HG03521 (cell line): ENCODE measurements at regions not wholly inside any gene's neighbourhood (a gene's known extent, or its start where the extent isn't known, plus 50 kb on each side); places are given as distances from the start of the nearest gene placed in this dataset.

Experiments
- ATAC-seq: cut with Tn5 transposase; IDR thresholded peaks from one replicate; pipeline ENCODE4 v1.9.1; 2021; ENCODE audit warnings: mild to moderate bottlenecking, moderate library complexity; ENCODE audit not compliant: unreplicated experiment

DNA sequence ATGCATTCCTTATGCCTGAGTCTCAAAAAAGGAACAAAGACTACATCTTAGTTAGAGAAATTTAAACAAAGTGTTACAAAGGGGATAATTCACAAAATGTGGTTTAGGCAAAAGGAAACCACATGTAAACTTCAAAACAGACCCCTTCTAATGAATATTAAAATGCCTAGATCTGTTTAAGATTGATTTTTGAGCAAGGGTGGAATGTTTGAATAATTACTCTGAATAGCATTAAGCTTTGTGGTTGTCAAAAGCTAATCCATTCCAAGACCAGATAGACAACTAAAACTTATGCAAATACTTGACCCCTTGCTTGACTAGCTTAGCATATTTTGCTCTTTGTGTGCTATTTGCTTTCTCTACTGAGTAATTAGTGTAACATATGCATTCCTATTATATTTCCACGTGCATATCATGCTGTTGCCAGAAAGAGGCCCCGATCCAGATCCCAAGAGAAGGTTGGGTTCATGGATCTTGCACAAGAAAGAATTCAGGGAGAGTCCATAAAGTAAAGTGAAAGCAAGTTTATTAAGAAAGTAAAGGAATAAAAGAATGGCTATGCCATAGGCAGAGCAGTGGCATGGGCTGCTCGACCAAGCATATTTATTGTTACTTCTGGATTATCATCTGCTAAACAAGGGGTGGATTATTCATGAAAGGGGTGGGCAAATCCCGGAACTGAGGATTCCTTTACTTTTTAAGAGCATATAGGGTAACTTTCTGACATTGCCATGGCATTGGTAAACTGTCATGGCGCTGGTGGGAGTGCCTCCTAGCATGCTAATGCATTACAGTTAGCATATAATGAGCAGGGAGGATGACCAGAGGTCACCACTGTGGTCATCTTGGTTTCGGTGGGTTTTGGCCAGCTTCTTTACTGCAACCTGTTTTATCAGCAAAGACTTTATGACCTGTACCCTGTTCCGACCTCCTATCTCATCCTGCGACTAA, 1193.4 kb upstream of the EYS start:
- ATAC-seq: no peak

DNA sequence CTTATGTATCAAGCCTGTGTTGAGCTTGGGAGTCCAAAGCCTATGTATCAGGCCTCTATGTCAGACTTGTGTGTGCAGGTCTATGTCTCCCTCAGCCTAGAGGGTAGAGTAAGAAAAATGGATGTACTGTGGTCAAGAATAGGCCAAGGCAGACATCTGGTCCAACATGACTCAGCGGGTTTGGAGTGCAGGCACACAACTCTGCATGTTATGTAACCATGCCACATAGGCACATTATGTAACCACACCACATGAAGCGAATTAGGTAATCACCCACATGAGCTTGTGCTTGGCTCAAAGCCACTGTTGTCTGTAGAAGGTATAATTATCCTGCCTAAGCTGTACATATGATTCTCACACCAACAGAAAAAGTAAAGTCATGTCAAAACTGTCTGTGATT, 1190.5 kb upstream of the EYS start:
- no peak for ATAC-seq

DNA sequence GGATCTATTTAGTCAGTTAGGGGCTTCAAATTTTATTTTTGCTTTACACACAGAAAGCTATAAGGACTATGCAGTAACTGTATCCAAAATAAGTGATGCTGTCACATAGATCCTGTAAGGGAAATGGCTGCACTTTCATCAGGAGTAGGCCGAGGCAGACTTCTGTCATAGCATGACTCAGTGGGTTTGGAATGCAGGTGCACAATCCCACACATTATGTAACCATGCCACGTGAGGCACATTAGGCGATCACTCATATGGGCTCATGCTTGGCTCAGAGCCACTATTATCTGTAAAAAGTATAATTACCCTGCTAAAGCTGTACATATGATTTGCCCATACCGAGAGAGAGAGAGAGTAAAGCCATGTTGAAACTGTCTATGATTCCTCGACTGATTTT, 1189.4 kb upstream of the EYS start:
- ATAC-seq: no peak

DNA sequence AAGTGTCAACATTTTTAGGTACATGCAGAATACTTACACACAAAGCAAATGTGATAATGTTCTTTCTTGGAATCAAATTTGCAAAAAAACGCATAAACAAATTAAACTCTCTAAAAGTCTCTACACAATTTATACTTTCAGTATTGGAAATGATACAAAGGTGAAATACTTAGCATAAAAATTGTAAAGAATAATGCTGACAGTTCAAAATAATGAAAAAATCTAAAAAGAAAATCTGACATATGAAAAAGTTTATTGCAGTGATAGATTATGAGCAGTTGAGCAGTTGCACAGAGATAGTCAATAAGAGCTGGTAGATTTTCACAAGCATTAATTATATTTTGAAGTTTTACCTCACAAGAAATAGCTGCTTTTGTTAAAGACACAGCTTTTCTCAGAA, 1176.4 kb upstream of the EYS start:
- no peak for ATAC-seq

DNA sequence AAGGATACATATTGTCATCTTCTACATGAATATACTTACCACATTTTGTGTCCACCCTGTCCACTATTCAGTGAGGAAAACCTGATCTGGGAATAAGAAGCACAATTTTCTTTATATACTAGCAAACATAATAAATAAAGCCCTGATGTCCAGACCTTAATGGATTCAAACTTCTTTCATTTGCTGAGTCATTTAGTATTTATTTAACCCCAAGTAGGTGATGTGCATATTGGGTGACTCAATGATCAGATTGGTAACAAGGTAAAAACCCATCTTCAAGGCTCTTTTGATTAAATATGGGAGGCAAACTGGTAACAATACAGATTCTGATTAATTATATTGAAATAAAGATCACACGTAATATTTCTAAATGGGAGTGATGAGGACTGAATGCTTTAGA, 1159.8 kb upstream of the EYS start:
- no peak for ATAC-seq

DNA sequence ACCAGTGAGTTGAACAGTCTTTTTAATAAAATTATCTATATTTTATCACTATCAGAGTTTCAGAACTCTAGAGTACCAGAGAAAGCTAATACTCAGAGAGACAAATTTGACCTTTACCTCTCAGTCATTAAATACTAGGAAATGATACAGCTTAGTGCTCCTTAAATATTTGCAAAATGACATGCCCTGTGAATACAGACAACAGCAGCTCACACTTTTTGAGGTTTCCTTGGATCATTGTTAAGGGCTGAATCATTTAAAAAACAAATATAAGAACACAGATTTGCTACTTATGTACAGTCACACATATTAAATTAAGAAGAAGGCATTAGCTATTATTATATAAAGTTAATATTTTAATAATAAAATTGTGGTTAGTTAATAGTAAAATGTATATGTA, 1158.7 kb upstream of the EYS start:
- ATAC-seq: no peak

DNA sequence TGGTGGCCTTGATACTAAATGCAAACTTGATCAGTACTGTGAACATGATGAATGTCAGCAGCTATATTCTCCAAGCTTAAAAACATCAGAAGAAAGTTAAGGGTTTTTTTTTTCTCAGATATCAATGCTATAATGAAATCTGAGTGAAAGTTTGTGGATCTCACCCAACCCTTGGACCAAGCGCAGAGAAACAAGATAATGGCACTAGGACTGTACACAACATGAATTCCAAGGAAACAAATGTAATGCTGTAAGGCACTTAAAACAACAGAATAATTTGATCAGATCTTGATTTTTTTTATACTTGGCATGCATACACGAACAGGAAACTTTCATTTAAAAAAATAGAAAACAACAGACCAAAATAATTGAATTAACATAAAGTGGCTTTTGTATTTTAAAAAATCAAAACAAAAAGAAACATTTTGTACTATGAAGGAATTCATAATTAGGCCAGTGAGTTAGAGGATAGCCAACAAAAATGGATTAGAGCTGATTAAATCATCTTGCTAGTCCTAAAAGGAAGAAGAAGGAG, 1154.0 kb upstream of the EYS start:
- no peak for ATAC-seq

DNA sequence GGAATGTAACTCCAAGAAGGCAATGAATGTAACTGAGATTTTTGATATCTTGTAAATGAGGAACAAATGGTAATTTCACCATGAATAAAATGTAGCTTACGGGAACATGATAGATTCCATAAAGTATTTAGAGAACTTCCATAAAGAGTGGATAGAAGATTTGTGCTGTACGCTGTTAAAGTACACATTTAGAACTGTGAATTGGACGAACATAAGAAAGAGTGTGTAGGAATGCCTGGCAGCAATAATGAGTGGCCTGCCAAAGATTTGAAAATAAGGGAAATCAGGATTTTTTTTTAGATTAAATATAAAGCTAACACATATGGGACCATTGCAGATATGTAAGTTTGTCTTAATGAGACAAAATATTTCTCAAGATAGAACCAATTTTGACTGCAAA, 1153.3 kb upstream of the EYS start:
- ATAC-seq: no peak

DNA sequence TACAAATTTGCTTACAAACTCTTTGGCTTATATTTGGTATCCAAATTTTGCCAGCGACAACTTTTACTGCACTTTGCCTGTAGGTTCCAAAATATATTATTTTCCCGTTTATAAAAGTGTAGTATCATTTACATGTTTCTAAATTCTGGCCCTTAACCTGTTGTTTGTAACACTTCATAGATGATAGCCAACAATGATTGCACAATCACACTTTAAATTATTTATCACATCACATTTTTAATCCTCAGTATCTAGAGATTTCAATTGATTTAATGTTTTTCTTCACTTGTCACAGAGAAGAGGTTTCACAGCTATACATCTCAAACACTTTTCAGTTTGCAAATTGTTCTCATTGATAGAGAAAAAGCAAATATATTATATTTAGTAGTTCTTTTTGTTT, 1151.2 kb upstream of the EYS start:
- no peak for ATAC-seq

DNA sequence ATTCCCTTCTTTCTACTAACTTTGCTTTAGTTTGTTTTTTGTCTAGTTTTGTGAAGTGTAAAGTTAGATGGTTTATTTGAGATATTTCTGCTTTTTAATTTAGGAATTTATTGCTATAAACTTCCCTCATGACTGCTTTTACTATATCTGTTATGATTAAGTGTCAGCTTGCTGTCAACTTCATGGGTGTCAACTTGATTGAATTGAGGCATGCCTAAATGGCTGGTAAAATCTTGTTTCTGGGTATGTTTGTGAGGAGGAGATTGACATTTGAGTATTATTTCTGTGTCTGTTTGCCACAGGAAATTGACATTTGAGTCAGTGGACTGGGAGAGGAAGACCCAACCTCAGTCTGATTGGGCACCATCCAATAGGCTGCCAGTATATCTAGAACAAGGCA, 1147.0 kb upstream of the EYS start:
- ATAC-seq: no peak

DNA sequence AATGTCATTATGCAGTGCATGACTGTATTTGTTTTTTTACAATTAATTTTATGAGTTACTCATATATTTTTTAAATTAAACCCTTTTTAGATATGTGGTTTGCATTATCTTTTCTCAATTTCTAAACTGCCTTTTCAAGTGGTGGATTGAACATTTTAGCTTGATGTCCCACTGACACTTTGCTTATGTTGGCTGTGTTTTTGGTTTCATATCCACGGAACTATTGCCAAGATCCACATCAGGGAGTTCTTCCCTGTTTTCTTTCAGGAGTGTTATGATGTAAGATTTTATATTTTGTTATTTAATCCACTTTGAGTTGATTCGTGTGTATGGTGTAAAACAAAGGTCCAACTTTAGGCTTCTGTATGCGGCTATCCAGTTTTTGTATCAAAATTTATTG, 1144.9 kb upstream of the EYS start:
- ATAC-seq: no peak

DNA sequence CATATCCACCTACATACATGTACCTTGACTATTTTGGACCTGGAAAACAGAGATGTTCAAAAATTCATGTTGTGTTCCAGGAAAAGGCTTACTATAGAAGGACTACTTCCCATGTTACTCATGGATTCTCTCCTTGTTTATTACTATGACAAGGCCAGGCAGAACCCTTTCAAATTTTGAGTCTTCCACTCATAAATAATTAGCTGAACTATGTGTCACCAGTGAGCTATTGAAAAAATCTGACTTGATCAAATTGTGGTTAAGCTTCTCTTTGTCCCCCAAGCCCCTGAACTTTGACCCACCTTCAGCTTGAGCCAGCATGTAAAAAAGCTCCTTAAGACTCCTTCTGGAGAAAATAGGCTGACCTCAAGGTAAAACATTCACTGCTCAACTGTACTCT, 1142.8 kb upstream of the EYS start:
- no peak for ATAC-seq

DNA sequence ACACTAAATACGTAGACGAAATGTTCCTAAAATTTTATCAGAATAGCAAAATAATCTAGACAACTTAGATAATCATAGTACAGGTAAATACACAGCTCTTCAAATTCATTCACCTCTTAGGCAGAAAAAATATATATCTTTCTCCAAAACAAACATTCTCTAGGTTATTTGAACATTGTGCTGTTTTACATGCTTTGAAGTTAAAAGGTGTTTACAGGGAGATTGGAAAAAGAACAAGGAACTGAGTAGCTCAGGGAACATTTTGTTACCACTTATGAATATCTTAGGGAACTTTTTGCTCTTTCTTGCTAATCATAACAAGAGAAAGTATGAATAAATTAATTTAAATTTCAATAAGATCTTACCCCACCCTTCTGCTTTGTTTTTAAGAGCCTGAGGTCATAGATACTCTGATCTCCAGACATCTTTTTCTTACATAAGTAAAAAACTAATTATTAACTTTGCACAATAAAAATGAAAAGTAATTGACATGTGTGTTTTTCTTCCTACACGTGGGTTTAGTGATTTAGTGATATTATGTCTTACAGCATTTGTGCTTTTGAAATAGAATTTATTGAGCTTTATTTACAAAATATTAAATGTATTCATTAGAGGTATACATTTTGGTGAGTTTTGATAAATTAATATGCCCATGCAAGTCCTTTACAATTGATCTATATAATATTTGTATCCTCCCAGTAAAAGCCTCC, 1141.4 kb upstream of the EYS start:
- no peak for ATAC-seq

DNA sequence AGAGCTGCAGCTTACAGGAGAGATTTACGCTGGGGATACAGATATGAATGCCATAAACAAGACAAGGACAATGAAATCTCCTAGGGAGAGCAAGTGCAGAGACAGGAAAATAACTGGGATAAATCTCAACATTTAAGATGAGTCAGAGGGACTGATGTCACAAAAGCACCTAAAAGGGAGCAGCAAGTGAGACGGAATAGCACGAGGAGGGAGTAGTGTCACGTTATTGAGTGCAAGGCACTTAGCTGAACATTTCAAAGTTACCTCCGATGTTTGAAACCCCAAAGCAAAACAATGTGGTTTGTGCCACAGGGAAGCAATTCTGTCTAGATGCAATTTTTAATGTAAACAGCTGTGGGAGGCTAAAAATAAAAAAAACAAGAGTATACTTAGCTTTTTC, 1131.7 kb upstream of the EYS start:
- no peak for ATAC-seq

DNA sequence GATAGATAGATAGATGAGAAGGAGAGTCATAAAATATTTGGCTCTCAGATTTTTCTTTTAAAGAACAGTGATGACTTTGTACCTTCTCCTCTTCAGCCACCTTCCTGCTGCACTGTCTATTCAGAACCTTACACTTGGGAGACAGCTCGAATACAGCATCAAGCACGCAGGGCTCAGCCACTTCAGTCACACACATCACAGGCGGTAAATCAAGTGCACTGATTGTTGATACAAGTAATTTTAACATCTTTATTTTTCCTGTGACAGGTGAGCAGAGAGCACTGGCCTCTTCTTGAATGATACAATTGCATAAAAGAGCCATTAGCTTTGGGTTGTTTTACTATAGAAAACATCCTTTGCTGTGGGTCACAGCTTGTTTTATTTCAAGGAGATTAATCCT, 1118.5 kb upstream of the EYS start:
- ATAC-seq: no peak

DNA sequence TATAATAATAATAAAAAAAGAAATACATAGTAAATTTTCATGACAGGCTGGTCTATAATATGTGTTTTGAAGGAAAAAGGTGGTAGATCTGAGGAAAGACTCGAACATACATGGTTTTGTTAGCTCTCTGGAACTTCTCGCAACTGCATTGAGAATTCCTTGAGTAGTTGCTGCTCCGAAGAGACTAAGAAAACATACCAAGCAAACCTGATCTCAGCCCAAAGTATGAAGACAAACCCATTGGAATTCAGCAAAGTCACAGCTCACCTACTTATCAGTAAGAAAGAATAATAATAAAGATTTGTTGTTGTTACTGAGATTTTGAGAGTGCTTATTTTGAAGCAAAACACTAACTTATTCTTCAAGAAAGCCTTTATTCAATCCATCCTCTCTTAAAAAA, 1107.1 kb upstream of the EYS start:
- ATAC-seq: no peak

DNA sequence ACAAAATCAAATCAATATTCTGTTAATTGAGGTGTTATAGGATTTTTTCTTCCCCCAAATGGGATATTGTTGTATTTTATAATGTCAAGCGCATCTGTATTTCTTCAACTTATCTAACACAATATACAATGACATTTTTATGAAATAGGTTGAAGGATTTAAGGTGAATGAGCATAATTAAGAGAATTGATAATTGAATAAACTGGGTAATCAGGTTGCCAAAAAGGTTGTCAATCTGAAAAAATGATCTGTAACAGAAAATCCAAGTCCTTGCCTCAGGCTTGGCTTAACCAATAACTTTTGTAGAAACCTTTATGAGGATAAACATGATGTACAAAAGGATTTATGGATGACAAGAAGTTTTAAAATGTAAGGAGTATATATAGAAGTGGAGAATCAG, 1101.7 kb upstream of the EYS start:
- ATAC-seq: no peak

DNA sequence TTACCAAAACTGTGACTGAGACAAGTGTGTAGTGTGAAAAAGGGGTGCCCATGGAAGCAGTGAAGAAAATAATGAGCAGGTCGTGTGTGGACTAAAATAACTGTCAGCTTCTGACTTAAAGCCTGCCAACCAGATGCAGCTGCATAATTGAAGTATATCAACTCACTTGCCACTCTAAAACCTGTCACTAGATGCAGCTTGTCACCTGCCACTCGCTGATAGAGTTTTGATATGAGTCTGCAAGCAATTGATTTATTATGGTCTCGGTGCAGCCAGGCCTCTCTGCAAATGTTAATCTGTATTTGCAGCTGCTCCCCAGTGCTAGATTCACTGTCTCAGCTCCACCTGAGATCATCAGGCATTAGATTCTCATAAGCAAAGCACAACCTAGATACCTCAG, 1090.0 kb upstream of the EYS start:
- ATAC-seq: no peak

DNA sequence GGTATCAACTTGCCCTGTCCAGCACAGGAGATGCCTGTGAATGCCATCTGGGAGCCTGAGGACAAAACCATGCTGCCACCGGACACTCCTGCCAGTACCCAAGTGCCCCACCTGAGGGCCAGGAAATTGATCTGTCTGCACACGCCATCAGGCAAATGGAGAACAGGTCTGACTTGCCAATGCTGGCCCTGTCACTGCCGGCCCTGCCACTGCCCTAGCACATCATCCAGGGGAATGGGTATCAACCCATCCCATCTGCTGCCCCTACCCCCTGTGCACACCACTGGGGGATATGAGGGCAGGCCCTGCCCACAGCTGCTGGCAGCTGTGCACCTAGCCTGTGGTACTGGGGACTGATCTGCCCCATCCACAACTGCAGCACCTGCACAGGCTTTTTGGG, 1081.6 kb upstream of the EYS start:
- ATAC-seq: no peak

DNA sequence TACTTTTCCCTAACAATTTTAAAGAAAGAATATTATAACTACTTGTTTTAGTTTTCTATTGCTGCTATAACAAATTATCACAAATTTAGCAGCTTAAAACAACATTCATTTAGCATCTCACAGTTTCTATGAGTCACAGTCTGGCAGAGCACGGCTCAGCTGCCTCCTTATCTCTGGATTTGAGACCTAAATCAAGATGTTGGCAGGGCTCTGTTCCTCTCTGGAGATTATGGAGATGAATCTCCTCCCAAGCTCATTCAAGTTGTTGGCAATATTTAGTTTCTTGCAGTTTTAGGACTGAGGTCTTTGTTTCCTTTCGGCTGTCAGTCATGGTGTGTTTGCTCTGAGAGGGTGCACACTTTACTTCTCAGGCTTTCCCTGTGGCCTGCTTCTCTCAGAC, 1065.8 kb upstream of the EYS start:
- ATAC-seq: no peak

DNA sequence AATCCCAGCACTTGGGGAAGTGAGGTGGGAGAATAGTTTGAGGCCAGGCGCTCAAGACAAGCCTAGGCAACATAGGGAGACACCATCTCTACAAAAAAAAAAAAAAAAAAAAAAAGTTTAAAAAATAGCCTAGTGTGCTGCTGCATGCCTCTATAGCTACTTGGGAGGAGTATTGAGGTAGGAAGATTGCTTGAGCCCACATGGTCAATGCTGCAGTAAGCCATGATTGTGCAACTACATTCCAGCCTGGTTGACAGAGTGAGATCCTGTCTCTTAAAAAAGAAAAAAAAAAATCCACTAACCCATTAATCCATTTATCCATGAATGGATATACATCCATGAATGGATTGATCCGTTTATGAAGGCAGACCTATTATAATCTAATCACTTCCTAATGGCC, 1064.6 kb upstream of the EYS start:
- no peak for ATAC-seq

DNA sequence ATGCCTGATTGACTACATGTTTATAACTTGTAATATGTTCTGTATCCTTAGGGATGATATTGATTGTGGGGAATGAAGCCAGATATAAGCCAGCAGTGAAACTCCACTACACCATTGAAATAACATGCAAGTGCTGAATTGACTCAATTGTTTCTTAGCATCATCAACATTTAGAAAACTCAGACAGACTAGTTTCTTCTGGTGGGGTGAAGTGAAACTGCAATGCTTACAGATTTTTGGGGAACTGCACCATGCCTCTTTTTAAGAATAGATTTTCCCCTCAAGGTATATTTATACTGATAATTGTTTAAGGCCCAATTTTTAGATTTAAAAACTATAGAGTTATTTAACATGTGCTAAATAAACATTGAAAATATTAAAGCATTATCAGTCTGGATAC, 1044.6 kb upstream of the EYS start:
- ATAC-seq: no peak
